T-helper 2 cell (primary cell): ENCODE measurements at regions not wholly inside any gene's neighbourhood (a gene's known extent, or its start where the extent isn't known, plus 50 kb on each side); places are given as distances from the start of the nearest gene placed in this dataset.
"Not testable (repeated sequence)": the region's sequence is repeated elsewhere in the genome, so short reads cannot be mapped to it uniquely, and the experiment has no call there.

Source experiments
- DNase-seq, 5 experiments: peaks; one replicate each; pipeline versions ENCODE4 v3.0.0 to v3.0.0-alpha.2; 2012 to 2022

DNA sequence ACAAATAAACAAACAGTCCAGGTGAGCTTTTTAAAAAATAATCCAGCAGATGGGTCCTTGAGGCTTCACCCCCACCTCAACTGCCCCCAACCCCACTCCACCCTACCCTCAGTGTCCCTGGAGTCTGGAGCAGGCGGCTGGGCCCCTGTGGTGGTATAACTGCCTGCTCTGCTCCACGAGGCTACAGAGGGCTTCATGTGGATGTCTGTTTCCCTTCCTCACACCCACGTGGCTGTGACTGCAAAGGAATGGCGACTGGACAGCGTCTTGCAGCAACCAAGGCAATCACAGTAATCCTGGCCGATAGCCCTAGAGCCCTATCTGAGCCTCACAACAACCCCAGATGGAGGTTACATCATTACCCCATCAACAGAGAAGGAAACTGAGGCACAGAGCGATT, 76.5 kb downstream of the SLC2A10 start:
- no peak for DNase-seq

DNA sequence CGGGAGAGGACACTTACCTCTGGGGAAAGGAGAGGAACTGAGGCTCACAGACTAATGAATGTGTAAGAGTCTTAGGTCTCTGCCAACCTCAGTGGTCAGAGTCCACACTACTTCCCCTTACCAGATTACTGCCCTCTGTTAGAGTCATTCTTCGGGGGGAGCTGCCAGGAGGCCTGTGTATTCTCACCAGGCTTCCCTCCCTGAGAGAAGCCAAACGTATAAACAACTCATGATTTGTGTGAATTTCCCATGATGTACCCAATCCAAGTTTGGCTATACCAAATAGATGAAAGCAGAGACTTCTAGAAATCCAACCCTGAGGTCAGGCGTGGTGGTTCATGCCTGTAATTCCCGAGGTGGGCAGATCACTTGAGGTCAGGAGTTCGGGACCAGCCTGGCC, 77.1 kb downstream of the SLC2A10 start:
- DNase-seq, result no peak

DNA sequence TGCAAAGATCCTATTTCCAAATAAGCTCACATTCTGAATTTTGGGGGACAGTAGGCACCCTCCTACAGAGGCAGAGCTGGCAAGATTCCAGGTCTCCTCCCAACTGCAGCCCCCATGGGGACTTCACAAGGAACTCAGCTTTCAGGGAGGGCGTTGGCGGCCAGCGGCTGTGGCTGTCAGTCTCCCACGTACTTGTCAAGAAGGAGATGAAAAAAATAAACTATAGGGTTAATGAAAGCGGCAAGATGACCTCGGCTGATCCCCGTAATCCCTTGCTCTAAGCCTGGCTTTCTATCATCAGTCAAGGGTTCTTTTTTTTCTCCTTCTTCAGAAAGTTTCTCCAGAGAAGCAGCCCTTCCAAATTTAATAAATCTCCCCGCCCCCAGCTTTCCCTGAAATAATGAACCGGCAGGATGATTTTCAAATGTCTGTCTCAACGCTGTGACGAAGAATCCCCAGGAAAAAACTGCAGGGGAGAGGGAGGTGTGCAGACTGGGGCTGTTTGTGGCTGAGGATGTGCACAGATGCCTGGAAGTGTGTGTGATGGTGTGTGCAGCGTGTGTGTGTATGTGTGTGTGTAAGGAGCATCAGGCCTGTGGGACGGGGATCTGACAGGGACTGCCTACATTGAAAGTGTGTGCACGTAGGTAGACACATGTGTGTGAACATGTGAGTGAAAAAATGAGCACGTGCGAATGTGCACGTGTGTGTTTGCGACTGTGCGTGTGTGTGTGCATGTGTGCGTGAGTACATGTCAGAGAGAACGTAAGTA, 78.7 kb downstream of the SLC2A10 start:
- no peak for DNase-seq

DNA sequence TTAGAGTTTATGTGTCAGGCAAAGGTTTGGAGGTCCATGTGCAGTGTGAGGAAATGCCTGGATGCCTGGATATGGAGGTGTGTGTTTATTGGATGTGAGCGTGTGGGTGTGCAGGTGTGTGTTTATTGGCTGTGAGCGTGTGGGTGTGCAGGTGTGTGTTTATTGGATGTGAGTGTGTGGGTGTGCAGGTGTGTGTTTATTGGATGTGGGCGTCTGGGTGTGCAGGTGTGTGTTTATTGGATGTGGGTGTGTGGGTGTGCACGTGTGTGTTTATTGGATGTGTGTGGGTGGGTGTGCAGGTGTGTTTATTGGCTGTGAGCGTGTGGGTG, 79.3 kb downstream of the SLC2A10 start:
- DNase-seq, result not testable (repeated sequence)

DNA sequence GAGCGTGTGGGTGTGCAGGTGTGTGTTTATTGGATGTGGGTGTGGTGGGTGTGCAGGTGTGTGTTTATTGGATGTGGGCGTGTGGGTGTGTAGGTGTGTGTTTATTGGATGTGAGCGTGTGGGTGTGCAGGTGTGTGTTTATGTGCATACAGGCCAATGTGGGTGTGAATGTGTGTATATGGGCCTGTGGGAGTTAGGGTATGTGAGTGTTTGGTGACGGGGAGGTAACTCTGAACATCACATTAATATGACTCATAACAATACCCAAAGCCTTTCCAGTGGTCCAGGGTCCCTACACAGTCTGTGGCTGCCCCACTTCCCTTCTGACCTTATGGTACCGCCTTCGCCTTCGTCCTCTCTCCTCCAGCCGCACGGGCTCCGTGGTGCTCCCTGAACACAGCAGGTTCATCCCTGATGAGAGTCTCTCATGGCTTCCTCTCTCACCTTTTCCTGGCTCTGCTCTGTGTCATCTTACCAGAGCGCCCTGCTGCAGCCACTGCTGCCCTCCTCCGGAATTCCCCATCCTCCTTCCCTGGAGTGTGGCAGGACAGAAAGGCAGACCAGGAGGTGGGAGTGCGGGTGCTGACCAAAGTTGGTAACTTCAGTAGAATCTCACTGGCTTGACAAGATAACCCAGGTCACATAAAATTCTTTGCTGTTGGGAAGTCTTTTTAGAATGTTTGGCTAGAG, 80.0 kb downstream of the SLC2A10 start:
- no peak for DNase-seq

DNA sequence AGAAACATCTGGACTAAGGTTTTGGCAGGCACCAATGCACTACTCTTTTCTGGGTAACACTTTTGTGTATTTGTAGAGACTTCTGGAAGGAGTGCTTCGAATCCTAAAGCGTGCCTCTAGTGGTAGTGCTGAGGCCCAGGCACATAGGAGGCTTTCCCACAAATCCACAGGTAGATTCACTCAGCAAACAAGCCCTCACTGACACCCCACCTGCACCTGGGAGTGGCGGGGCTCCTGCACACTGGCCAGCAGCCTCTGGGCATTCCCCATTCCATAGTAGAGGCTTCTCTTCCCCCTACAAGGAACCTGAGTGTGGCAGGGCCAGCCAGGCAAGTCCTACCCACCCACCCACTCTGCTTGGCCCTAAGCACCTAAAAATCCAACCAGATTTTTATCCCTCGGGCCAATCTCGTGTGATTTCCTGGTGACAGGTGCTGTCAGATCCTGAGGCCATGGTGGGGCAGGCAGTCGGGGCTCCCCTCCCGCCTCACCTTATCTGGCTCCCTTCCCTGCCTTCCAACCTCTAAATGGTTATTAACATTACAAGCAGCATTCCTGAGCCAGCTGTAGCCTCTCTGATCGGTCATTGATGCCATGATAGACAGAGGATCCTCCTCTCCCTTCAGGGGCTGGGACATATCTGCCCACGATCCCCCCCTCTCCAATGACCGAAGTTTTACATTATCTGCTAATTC, 82.4 kb downstream of the SLC2A10 start:
- DNase-seq, result no peak

DNA sequence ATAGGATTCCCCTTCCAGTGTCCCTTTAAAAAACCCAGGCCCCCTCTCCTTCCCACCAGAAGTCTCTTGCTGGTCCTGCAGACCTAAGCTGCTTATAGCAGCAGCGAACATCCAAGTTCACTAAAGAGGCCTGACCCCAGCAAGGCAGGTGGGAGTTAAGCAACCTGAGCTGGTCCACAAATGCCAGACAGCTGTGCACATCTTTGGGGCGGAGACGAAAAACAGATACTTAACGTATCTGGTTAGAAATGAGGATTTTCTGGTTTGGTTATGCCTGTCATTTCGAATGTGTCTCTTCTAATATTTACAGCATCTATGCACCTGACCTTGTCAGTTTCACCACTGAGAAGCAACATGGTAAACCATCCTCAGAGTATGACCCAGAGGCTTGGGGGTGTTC, 87.8 kb downstream of the SLC2A10 start:
- no peak for DNase-seq

DNA sequence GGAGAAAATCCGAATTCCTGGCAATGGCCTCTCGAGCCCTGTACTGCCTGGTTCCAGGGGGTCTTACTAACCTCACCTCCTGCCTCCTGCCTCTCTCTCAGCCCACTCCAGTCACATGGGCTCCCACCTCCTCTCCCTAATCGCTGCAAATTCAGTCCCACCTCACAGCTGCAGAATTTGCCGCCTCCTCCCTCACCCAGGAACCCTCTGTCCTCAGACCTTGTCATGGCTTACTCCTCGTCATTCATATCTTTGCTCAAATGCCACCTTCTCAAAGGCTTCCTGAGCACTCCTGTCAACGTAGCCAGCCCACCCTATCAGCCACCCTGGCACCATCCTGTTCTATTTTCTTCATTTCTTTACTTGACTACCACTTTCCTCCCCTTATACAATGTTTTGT, 89.0 kb downstream of the SLC2A10 start:
- DNase-seq, result no peak

DNA sequence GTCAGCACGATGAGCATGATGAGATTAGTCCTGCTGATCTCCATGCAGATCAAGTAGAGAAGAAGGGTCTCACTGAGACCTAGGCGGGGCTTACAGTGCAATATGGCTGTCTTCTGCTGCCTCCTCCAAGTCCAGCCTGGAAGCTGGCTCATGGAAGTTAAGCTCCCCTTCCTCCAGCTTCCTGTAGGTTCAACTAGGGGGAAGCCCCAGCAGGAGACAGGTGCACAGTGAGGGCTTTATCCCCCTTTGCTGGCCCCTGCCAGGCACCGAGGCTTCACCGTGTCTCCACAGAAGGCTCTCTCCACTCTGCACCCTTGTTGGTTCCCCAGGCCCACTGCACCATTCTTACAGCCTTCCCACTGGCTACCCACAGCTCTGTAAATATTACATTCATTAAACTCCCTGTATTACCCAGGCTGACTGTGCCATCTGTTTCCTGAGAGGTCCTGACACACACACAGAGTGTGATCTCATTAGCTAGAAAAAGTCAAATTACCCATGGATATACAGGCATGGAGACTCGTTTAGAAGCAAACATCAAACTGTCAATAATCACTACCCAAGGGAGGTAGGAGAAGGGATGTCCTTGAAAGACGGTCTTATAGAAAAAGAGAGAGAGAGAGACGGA, 90.4 kb downstream of the SLC2A10 start:
- no peak for DNase-seq

DNA sequence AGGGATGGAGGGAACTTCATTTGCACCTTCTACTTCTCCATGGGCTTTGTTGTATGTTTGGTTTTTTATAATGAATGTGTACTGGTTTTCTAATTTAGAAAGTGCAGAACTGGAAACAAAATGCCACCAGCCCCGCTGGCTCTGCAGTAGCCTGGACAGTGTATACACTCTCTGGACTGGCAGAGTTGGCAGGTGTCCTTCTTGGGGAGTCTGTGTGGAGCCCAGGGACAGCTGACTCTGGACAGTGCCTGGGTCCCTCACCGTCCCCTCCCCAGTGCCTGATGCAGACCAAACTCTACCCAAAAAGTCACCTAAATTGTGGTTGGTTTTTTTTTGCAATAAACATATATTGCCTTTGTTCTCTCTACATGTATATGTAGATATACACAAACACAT, 91.0 kb downstream of the SLC2A10 start:
- no peak for DNase-seq

DNA sequence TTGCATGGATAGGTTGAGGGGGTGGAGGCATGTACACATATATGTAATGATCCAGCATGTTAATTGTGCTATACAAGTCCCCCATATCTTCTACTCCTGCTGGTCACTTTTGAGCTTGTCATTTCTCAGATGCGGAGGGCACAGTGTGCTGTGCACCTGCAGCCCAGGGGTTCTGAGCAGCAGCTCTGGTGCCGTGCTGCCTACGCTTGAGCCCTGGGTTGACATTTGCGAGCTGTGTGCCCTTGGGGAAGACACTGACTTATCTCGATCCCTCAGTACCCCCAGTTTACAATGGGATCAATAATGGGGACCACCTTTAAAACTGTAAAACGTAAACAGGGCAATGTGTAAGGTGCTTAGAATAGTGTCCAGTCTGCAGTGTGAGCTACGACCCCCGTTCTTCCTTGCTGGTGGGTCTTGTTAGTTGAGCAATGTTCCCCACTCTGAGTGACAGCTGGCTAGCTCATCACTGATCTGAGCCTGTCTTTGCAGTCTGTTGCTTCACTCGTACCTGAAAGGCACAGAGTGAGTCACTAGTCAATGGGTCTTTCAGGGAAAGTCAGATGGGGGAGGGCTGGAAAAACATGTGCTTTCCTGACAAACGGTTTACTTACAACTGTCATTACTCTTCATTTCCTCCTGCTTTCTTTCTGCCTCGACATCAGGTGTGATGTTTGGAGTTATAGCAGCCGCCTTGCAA, 91.7 kb downstream of the SLC2A10 start:
- no peak for DNase-seq

DNA sequence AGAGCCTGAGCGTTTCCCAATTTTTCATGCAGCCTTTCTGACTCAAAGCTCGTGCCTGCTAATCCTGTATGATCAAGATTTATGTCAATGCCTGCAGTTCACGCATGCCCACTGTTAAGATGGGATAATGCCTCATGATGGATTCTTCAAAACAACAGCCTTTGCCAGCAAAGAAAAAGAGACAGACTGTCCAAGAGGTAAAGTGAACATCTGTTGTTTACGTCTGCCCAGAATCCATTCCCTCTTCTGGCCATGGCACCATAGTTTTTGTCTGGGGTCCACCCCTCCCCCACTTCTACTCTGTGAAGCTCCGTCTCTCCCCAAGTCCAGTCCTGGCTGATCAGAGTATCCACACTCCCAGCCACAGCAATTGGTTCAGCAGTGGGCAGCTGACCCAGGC, 91.9 kb upstream of the EYA2 start:
- no peak for DNase-seq

DNA sequence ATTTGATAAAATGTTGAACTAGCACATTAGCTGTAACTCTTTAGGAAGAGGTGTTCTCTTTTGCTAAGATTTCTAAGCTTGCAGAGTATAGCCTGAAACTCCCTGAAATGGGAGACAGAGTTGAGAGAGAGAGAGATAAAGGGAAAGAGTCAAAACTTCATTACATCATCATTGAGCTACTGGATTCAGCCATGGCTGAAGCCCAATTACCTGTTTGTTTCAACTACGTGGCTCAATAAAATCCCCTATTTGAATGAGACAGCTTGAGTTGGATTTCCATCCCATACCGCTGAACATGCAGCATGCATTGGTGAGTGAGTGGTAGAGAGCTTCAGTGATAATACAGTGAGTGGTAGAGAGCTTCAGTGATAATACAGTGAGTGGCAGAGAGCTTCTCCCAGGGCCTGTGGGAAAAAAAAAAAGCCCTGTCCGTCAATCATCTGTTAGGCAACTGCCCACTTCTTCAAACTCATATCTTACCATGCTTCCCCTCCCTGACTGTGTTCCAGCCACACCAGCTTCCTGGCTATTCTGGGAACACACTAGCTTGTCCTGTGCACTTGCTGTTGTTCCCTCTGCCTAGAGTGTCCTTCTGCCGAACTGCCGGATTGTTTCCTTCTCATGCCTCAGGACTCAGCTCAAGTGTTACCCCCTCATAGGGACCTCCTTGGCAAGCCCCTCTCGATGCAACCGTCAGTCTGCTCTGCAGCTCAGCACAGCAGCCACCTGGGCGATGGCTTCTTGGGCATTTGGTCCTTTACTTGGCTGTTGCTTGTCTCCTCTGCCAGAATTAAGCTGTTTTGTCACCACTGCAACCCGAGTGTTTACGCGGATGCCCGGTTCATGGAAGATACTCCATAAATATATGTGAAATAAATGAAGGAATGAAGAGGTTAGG, 91.3 kb upstream of the EYA2 start:
- no peak for DNase-seq

DNA sequence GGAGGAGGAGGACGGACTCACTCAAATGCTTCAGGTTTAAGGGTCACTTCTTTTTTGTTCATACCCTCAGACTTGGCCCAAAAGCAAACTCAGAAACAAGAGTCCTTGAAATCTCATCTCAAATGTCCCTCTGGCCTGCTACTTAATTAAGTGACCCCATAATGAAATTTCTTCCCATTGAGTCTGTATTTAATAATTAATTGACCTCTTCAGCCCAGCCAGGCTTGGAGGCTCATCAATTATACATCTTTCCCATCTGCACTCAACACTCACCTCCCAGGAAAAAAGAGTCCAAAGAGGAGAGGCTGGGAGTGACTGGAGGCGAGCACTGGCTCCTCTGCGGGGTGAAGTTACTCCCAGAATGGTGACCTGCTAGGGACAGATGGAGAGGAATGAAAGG, 90.5 kb upstream of the EYA2 start:
- no peak for DNase-seq

DNA sequence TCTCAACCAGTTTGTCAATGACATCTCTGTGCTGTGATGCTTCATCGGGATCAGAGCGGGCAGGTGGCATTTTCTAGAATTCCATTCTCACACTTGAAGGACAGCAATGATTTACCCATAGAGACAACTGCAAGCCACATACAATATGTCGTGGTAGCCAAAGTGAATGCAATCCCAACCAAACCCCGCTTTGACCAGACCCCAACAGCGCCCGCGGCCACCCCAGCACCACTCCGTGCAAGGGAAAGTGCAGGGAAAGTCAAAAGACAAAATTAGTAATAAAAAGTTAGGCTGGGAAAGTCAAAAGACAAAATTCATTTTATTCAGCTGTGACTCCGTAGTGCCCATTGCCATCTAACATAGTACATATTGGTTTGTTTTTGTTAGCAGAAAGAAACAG, 88.8 kb upstream of the EYA2 start:
- no peak for DNase-seq

DNA sequence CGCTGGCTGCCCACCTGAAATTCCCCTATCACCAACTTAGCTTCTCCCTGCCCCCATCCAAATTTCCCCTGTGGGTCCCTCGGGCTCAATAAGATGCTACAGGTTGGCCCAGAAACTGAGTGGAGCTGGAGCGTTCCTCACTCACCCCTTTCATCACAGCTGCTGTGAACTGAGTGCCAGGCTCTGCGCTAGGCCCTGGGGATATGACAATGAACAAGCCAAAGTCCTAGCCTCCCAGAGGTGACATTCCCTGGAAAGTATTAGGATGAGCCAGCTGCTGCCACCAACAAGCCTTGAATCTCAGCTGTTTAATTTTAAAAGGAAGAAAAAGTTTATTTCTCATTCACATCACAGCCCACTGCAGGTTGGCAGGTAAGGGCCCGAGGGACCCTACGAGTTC, 86.6 kb upstream of the EYA2 start:
- DNase-seq, result no peak

DNA sequence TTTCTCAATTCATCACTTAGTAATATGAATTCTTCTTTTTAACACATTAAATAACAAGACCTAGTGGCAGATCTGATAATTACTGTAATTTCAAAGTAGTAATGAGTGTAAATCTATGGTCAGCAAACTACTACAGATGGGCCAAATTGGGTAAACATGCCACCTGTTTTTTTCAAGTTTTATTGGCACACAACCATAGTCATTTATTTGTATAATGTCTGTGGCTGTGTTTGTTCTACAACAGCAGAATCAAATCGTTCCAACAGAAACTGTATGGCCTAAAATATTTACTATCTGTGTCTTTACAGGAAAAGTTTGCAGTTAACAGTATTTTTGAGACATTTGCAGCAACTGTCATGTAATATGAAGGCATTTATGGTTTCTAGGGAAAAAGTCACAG, 86.1 kb upstream of the EYA2 start:
- DNase-seq, result no peak

DNA sequence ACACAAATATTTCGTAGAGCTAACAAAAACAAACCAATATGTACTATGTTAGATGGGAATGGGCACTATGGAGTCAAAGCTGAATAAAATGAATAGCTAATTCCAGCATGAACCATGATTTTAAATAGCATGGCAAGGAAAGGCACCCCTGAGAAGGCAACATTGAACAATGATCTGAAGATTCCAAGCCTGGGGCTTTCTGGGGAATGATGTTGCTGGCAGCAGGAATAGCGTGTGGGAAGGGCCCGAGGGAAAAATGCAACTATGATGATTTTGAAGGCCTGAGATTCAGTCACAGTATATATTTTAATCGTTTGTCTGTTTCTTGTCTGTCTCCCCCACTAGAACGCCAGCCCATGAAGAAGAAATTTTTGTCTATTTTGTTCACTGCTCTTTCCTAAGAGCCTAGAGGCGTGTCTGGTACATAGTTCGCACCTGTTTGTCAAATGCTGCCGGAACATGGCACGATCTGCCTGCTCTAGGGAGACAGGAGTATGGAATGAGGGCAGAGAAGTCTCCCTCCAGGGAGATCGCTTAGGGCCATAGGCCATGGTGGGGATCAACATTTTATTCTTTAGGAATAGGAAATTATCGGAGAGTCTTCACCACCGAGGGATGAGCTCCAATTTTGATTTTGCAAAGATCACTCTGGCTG, 84.8 kb upstream of the EYA2 start:
- DNase-seq, result no peak

DNA sequence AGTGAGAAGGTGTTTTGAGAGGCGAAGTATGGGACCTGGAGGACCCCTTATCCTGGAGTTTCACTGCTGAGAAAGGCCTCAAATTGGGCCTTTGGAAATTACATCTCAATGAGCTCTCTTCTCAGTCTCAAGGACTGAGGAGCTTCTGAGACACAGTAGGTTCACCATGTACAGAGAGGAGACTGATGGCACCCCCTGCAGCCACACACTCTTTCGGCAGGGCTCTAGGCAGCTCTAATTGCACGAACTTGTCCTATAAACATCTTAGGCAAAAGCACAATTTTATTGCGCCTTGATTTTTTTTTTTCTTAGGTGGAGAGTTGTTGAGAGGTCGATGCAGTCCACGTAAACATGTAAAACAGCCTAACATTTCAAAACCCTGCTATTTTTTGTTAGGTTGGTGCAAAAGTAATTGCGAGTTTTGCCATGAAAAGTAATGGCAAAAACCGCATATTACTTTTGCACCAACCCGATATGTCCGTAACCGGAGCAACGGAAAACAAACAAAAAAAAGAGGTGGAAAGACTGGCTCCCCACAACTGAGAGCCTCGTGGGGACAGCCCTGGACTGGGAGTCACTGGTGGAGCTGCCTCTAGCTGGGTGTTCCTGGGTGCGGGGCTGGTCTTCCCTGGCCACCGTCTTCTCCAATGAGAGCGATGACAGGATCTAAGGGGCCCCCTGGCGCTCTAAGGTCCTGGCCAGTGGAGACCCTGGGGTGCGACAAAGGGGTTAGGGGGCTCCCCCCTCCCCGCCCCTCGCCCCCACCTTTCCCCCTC, 84.0 kb upstream of the EYA2 start:
- DNase-seq, result no peak

DNA sequence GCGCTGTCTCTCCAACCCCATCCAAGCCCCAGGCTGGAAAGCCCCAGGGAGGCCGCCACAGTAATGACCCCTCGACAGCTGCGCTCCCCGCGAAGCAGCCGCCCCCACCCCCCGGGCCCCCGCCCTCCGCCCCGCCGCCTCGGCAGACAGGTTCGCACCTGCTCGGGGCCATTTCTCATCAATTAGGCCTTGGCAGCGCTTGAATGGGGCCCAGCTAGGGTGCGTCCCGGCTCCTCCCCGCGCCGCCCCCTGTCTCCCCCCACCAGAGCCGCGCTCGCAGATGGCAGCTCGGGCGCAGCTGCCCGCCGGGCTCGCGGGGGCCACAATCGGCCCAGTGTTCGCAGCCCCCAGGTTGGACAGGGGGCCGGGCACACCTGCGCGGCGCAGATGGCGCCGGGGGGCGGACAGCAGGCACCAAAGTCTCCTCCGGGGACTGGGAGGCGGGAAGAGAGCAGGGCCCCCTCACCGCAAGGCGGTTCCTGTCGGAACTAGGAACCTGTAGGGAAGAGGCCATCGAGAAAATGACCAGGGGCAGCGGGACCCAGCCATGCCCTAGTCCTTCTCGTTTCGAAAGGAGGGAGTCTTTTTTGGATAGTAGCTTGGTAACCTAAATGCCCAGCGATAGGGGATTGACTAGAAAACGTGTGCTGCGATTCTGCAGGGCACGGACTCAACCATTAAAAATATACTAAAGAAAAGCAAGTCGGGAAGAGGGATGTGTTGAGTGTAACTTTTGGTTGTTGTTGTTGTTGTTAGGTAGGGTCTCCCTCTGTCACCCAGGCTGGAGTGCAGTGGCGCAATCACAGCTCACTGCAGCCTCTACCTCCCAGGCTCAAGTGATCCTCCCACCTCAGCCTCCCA, 83.2 kb upstream of the EYA2 start:
- DNase-seq, result no peak
